Type B pancreatic cell (in vitro differentiated cells): ENCODE measurements at regions not wholly inside any gene's neighbourhood (a gene's known extent, or its start where the extent isn't known, plus 50 kb on each side); places are given as distances from the start of the nearest gene placed in this dataset.

Experiments
- DNase-seq: peaks from one replicate; pipeline ENCODE4 v3.0.0; 2021; ENCODE audit warnings: mixed read lengths; ENCODE audit not compliant: unreplicated experiment; ENCODE audit errors: extremely low spot score
- H3K27ac Mint-ChIP-seq: 2 replicates; pipeline ENCODE4 v1.8.0; 2021; ENCODE audit warnings: mild to moderate bottlenecking, mixed read lengths
- H3K27me3 Mint-ChIP-seq: 2 replicates; pipeline ENCODE4 v1.8.0; 2021; ENCODE audit warnings: mixed read lengths
- H3K36me3 Mint-ChIP-seq: 2 replicates; pipeline ENCODE4 v1.8.0; 2021; ENCODE audit warnings: mixed read lengths
- H3K4me1 Mint-ChIP-seq: one replicate; pipeline ENCODE4 v1.8.0; 2021; ENCODE audit warnings: mixed read lengths; ENCODE audit not compliant: unreplicated experiment
- H3K4me3 Mint-ChIP-seq: 2 replicates; pipeline ENCODE4 v1.8.0; 2021; ENCODE audit warnings: mild to moderate bottlenecking, mixed read lengths
- H3K9me3 Mint-ChIP-seq: 2 replicates; pipeline ENCODE4 v1.8.0; 2021; ENCODE audit warnings: mixed read lengths
- CTCF ChIP-seq: fragments of 200-600 bp; sonication (generic); conservative IDR thresholded peaks from 2 replicates; pipeline ENCODE4 v1.5.0; 2021; ENCODE audit warnings: antibody characterized with exemption, mild to moderate bottlenecking

DNA sequence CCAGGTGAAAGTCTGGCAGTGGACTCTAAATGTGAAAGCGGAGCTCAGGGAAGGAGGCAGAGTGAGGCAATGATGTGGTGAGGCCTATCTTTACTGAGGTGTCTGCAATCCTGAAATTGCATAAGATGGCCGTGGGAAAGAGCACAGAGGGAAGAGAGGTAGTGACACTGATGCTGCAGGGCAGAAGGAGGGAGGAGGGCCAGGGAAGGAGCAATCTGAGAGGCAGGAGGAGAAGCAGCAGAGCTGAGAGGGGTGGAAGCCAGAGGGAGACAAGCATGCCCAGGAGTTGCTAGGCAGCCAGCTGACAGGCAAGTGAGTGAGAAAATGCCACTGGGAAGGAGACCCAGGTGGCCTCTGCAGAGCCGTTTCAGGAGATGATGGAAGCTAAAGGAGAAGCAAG, 97.4 kb upstream of the CNR1 start:
- H3K4me3 Mint-ChIP-seq: no peak overlapping the region
- TF ChIP-seq CTCF: no peak
- no peaks in the 10 kb centered on the region for H3K27me3 Mint-ChIP-seq
- H3K27ac Mint-ChIP-seq: no peak overlapping the region
- no peaks in the 10 kb centered on the region for H3K9me3 Mint-ChIP-seq
- H3K36me3 Mint-ChIP-seq: no peaks in the 10 kb centered on the region
- H3K4me1 Mint-ChIP-seq: peaks cover 4% of the 10 kb centered on the region
- no peak for DNase-seq

GRCh38 chr6:88262332-88262731, 96.2 kb upstream of the CNR1 start:
- Mint-ChIP-seq H3K27me3 (no peaks in the 10 kb centered on the region), H3K27ac (no peak overlapping the region), H3K4me1 (no peaks in the 10 kb centered on the region), H3K4me3 (no peak overlapping the region), H3K36me3 (no peaks in the 10 kb centered on the region), H3K9me3 (no peaks in the 10 kb centered on the region)
- no peak for TF ChIP-seq CTCF
- no peak for DNase-seq

- Mint-ChIP-seq H3K4me3 (no peak overlapping the region), H3K36me3 (no peaks in the 10 kb centered on the region), H3K9me3 (no peaks in the 10 kb centered on the region)
Observed at GRCh38 chr6:88251301-88251700, 85.2 kb upstream of the CNR1 start.

GRCh38 chr6:88248709-88249321, 82.7 kb upstream of the CNR1 start:
- Mint-ChIP-seq H3K4me1 (no peaks in the 10 kb centered on the region), H3K36me3 (no peaks in the 10 kb centered on the region), H3K9me3 (no peaks in the 10 kb centered on the region), H3K27me3 (no peaks in the 10 kb centered on the region), H3K4me3 (no peak overlapping the region), H3K27ac (no peak overlapping the region)
- no peak for DNase-seq
- no peak for TF ChIP-seq CTCF

More at GRCh38 chr6:88251301-88251700, 85.2 kb upstream of the CNR1 start:
- TF ChIP-seq CTCF: no peak
- Mint-ChIP-seq H3K27ac (no peak overlapping the region), H3K4me1 (no peaks in the 10 kb centered on the region), H3K27me3 (peaks cover 3% of the 10 kb centered on the region)
- DNase-seq: no peak

- Mint-ChIP-seq H3K9me3 (peaks cover 3% of the 10 kb centered on the region), H3K27ac (no peak overlapping the region), H3K27me3 (no peaks in the 10 kb centered on the region)
Observed at GRCh38 chr6:88246654-88247053, 80.5 kb upstream of the CNR1 start.

More at GRCh38 chr6:88246654-88247053, 80.5 kb upstream of the CNR1 start:
- H3K4me3 Mint-ChIP-seq: no peak overlapping the region
- DNase-seq: no peak
- no peaks in the 10 kb centered on the region for H3K4me1 Mint-ChIP-seq
- no peak for TF ChIP-seq CTCF
- H3K36me3 Mint-ChIP-seq: no peaks in the 10 kb centered on the region
